ENCODE measurements at regions not wholly inside any gene's neighbourhood (a gene's known extent, or its start where the extent isn't known, plus 50 kb on each side); places are given as distances from the start of the nearest gene placed in this dataset.

- DNase-seq (no peak), ATAC-seq (no peak)
- no peaks in the 10 kb centered on the region for H3K36me3 ChIP-seq
- H3K4me3 ChIP-seq = no peak overlapping the region
- intact Hi-C loops (cut with DNase I) = no loop called here
- 8% methylated on average over 4 of the region's 4 CpGs for WGBS (ENCODE audit: insufficient coverage, low coverage, low lambda C conversion rate, missing lambda C conversion rate)
- no peaks in the 10 kb centered on the region for H3K27me3 ChIP-seq
- no peak for TF ChIP-seq POLR2A (IDR thresholded peaks at IDR 0.05)
- TF ChIP-seq CTCF (IDR thresholded peaks at IDR 0.05) = no peak
- H3K27ac ChIP-seq = no peak overlapping the region
- no peaks in the 10 kb centered on the region for H3K4me1 ChIP-seq
- no peaks in the 10 kb centered on the region for H3K9me3 ChIP-seq
These were observed 154.9 kb downstream of the DIO2 start for GRCh38 chr14:80056497-80056801.

- Histone ChIP-seq H3K4me1 (no peaks in the 10 kb centered on the region), H3K36me3 (no peaks in the 10 kb centered on the region), H3K27ac (no peak overlapping the region), H3K4me3 (no peak overlapping the region), H3K9me3 (no peaks in the 10 kb centered on the region), H3K27me3 (no peaks in the 10 kb centered on the region)
- TF ChIP-seq CTCF (IDR thresholded peaks at IDR 0.05) (peak; percentile 37 to 68 (median 58)), POLR2A (IDR thresholded peaks at IDR 0.05) (no peak)
- ATAC-seq (peak; percentile 62 to 73 (median 65)), DNase-seq (peak in 1 of 3 donors; percentile 35)
- intact Hi-C loops (cut with DNase I) = no loop called here
- 41% methylated on average over 6 of the region's 7 CpGs for WGBS (ENCODE audit: insufficient coverage, low coverage, low lambda C conversion rate, missing lambda C conversion rate)
These were observed 155.4 kb downstream of the DIO2 start for GRCh38 chr14:80055667-80056496.

- Histone ChIP-seq H3K27ac (no peak overlapping the region), H3K4me3 (no peak overlapping the region), H3K4me1 (no peaks in the 10 kb centered on the region), H3K27me3 (no peaks in the 10 kb centered on the region), H3K9me3 (no peaks in the 10 kb centered on the region), H3K36me3 (no peaks in the 10 kb centered on the region)
- intact Hi-C loops (cut with DNase I) = no loop called here
- no peak for TF ChIP-seq POLR2A (IDR thresholded peaks at IDR 0.05)
- TF ChIP-seq CTCF (IDR thresholded peaks at IDR 0.05) = no peak
- WGBS (ENCODE audit: insufficient coverage, low coverage, low lambda C conversion rate, missing lambda C conversion rate) = 29% methylated on average over 1 of the region's 1 CpG
- ATAC-seq = no peak
- DNase-seq = no peak
These were observed 156.1 kb downstream of the DIO2 start for GRCh38 chr14:80055226-80055625.

GRCh38 chr14:80054020-80054419 lies 157.3 kb downstream of the DIO2 start:
- Histone ChIP-seq H3K9me3 (no peaks in the 10 kb centered on the region), H3K27me3 (no peaks in the 10 kb centered on the region), H3K4me1 (no peaks in the 10 kb centered on the region), H3K4me3 (no peak overlapping the region), H3K36me3 (no peaks in the 10 kb centered on the region), H3K27ac (no peak overlapping the region)
- TF ChIP-seq POLR2A (IDR thresholded peaks at IDR 0.05) (no peak), CTCF (IDR thresholded peaks at IDR 0.05) (no peak)
- intact Hi-C loops (cut with DNase I) = no loop called here
- WGBS (ENCODE audit: insufficient coverage, low coverage, low lambda C conversion rate, missing lambda C conversion rate) = 44% methylated on average over 3 of the region's 3 CpGs
- DNase-seq = no peak
- no peak for ATAC-seq
